ENCODE measurements at regions not wholly inside any gene's neighbourhood (a gene's known extent, or its start where the extent isn't known, plus 50 kb on each side); places are given as distances from the start of the nearest gene placed in this dataset.

DNA sequence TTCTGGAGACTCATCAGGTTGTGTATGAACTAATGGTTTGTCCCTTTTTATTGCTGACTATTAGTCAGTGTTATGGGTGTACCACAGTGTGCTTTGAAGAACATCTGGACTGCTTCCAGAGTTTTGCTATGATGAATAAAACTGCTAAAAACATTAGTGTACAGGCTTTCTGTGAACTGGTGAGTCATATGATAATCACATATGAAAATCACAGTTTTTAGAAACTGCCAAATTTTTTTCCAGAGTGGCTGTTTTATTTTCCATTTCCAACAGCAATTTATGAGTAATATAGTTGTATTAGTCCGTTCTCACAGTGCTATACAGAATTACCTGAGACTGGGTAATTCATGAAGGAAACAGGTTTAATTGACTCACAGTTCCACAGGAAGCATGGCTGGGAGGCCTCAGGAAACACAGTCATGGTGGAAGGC is 281.2 kb upstream of the VSTM2A start:
- H3K79me1 ChIP-seq (replicated peaks; ENCODE audit: low read length, poor library complexity, severe bottlenecking), result no peaks in the 10 kb centered on the region
- no peak overlapping the region for H3K23ac ChIP-seq (ENCODE audit: low read length in 2 of 2)
- no peak overlapping the region for H2BK12ac ChIP-seq (ENCODE audit: low read length in 2 of 2)
- H3K9me3 ChIP-seq (ENCODE audit: control insufficient read depth, low read length), result no peaks in the 10 kb centered on the region
- no peak overlapping the region for H2BK15ac ChIP-seq (ENCODE audit: low read depth, poor library complexity, severe bottlenecking)
- no peak overlapping the region for H2AFZ ChIP-seq (ENCODE audit: low read depth, low read length)
- no peak overlapping the region for H3K14ac ChIP-seq (ENCODE audit: low read length in 2 of 2)
- H3K4me2 ChIP-seq (ENCODE audit: low read length, poor library complexity, severe bottlenecking), result no peak overlapping the region
- H3K4me3 ChIP-seq (ENCODE audit: insufficient read depth in 1 of 2, low read depth in 1 of 2, low read length in 2 of 2), result no peak overlapping the region
- H4K8ac ChIP-seq (ENCODE audit: low read length), result no peak overlapping the region
- 60% methylated on average over 1 of the region's 1 CpG for WGBS
- no peak overlapping the region for H3K9ac ChIP-seq (ENCODE audit: low read length)
- no peak overlapping the region for H2BK120ac ChIP-seq (ENCODE audit: low read depth, low read length)
- H3K18ac ChIP-seq (ENCODE audit: low read depth in 1 of 2, low read length in 2 of 2), result no peak overlapping the region
- H2AK5ac ChIP-seq (ENCODE audit: low read length, severe bottlenecking), result no peak overlapping the region
- no peaks in the 10 kb centered on the region for H3K4me1 ChIP-seq (ENCODE audit: control insufficient read depth, insufficient read depth, low read depth, low read length)
- H3K36me3 ChIP-seq (ENCODE audit: control insufficient read depth in 1 of 2, insufficient read depth in 2 of 2, low read depth in 1 of 2, low read length in 2 of 2), result no peaks in the 10 kb centered on the region
- H3K27me3 ChIP-seq (ENCODE audit: control insufficient read depth in 1 of 2, insufficient read depth in 1 of 2, low read length in 2 of 2), result no peaks in the 10 kb centered on the region
- H3K27ac ChIP-seq (ENCODE audit: low read length, poor library complexity, severe bottlenecking), result no peak overlapping the region
- H3K4ac ChIP-seq (ENCODE audit: low read depth in 1 of 2, low read length in 2 of 2), result no peak overlapping the region
- no peak for DNase-seq
- no peak overlapping the region for H2BK5ac ChIP-seq (ENCODE audit: low read depth, low read length, poor library complexity, severe bottlenecking)
- no peak overlapping the region for H4K91ac ChIP-seq (ENCODE audit: low read length)

DNA sequence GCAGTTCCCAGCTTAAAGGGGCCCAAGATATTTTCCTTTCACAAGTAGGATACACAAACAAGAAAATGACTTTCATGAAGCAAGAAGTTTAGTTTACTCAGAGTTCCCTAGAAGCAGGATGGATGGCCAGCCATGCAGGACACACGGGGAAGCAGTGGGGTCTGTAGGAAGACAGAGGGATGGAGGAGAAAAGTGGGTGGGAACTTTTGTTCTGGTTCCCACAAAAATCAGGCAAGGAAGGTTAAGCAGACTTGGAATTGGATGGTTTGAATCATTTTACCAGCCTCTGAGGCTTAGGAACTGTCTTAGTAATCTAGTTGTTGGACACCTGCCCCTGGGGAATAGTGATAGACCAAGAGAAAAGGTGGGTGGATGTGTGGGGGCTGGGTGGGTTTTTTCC is 263.3 kb upstream of the VSTM2A start:
- H3K27ac ChIP-seq (ENCODE audit: low read length, poor library complexity, severe bottlenecking), result no peak overlapping the region
- H2BK120ac ChIP-seq (ENCODE audit: low read depth, low read length), result no peak overlapping the region
- WGBS, result 49% methylated on average over 1 of the region's 1 CpG
- H3K18ac ChIP-seq (ENCODE audit: low read depth in 1 of 2, low read length in 2 of 2), result no peak overlapping the region
- no peak overlapping the region for H3K14ac ChIP-seq (ENCODE audit: low read length in 2 of 2)
- H2BK12ac ChIP-seq (ENCODE audit: low read length in 2 of 2), result no peak overlapping the region
- no peak overlapping the region for H3K9ac ChIP-seq (ENCODE audit: low read length)
- H3K4ac ChIP-seq (ENCODE audit: low read depth in 1 of 2, low read length in 2 of 2), result no peak overlapping the region
- H2AK5ac ChIP-seq (ENCODE audit: low read length, severe bottlenecking), result no peak overlapping the region
- H3K36me3 ChIP-seq (ENCODE audit: control insufficient read depth in 1 of 2, insufficient read depth in 2 of 2, low read depth in 1 of 2, low read length in 2 of 2), result no peaks in the 10 kb centered on the region
- no peak overlapping the region for H4K91ac ChIP-seq (ENCODE audit: low read length)
- H3K4me2 ChIP-seq (ENCODE audit: low read length, poor library complexity, severe bottlenecking), result no peak overlapping the region
- no peaks in the 10 kb centered on the region for H3K79me1 ChIP-seq (replicated peaks; ENCODE audit: low read length, poor library complexity, severe bottlenecking)
- no peak overlapping the region for H4K8ac ChIP-seq (ENCODE audit: low read length)
- H3K27me3 ChIP-seq (ENCODE audit: control insufficient read depth in 1 of 2, insufficient read depth in 1 of 2, low read length in 2 of 2), result no peaks in the 10 kb centered on the region
- no peak overlapping the region for H2BK15ac ChIP-seq (ENCODE audit: low read depth, poor library complexity, severe bottlenecking)
- no peak overlapping the region for H2AFZ ChIP-seq (ENCODE audit: low read depth, low read length)
- H3K9me3 ChIP-seq (ENCODE audit: control insufficient read depth, low read length), result peaks cover 43% of the 10 kb centered on the region
- H2BK5ac ChIP-seq (ENCODE audit: low read depth, low read length, poor library complexity, severe bottlenecking), result no peak overlapping the region
- H3K23ac ChIP-seq (ENCODE audit: low read length in 2 of 2), result no peak overlapping the region
- no peak overlapping the region for H3K4me3 ChIP-seq (ENCODE audit: insufficient read depth in 1 of 2, low read depth in 1 of 2, low read length in 2 of 2)
- H3K4me1 ChIP-seq (ENCODE audit: control insufficient read depth, insufficient read depth, low read depth, low read length), result no peaks in the 10 kb centered on the region
- no peak for DNase-seq

DNA sequence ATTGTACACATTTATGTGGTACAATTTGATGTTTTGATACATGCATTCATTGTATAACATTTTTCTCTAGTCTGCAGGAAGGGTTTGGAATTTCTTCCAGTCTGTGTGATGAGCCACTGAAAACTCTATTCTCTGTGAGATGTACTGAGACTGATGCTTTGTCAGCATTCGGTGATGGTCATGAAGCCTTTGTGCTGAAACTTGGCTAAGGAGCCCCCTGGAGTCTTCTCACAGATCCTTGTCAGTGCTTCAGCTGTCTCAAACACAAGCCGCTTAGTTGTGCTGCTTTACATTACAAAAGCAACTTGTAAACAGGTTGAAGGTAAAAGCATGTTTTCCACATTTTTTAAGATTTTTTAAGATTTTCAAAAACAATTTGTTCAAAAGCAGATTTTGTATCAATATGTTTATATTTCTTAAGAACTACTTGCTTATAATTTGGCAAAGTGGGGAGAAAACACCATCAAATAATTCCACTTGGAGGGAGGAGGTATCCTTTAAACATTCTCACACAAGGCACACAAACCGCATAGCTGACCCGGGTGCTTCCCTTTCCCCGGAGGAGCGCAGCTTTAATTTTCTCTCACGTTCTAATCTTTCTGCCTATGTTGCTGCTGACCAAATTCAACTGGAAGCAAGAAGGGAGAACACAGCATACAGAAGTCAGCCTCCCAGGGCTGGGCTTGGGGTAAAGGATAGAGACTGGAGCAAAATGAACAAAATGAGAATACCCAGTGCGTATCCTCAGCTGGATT is 249.8 kb upstream of the VSTM2A start:
- Histone ChIP-seq H3K4me3 (ENCODE audit: insufficient read depth in 1 of 2, low read depth in 1 of 2, low read length in 2 of 2) (no peak overlapping the region), H4K91ac (ENCODE audit: low read length) (no peak overlapping the region), H3K18ac (ENCODE audit: low read depth in 1 of 2, low read length in 2 of 2) (no peak overlapping the region), H3K27me3 (ENCODE audit: control insufficient read depth in 1 of 2, insufficient read depth in 1 of 2, low read length in 2 of 2) (no peaks in the 10 kb centered on the region), H3K9me3 (ENCODE audit: control insufficient read depth, low read length) (peaks cover 26% of the 10 kb centered on the region), H2AFZ (ENCODE audit: low read depth, low read length) (no peak overlapping the region), H3K27ac (ENCODE audit: low read length, poor library complexity, severe bottlenecking) (no peak overlapping the region), H3K4me1 (ENCODE audit: control insufficient read depth, insufficient read depth, low read depth, low read length) (no peaks in the 10 kb centered on the region), H3K9ac (ENCODE audit: low read length) (no peak overlapping the region), H4K8ac (ENCODE audit: low read length) (no peak overlapping the region), H3K79me1 (replicated peaks; ENCODE audit: low read length, poor library complexity, severe bottlenecking) (no peaks in the 10 kb centered on the region), H3K4ac (ENCODE audit: low read depth in 1 of 2, low read length in 2 of 2) (no peak overlapping the region), H2BK120ac (ENCODE audit: low read depth, low read length) (no peak overlapping the region), H2BK5ac (ENCODE audit: low read depth, low read length, poor library complexity, severe bottlenecking) (no peak overlapping the region), H3K4me2 (ENCODE audit: low read length, poor library complexity, severe bottlenecking) (no peak overlapping the region), H2AK5ac (ENCODE audit: low read length, severe bottlenecking) (no peak overlapping the region), H3K14ac (ENCODE audit: low read length in 2 of 2) (no peak overlapping the region), H3K36me3 (ENCODE audit: control insufficient read depth in 1 of 2, insufficient read depth in 2 of 2, low read depth in 1 of 2, low read length in 2 of 2) (no peaks in the 10 kb centered on the region), H3K23ac (ENCODE audit: low read length in 2 of 2) (no peak overlapping the region), H2BK12ac (ENCODE audit: low read length in 2 of 2) (no peak overlapping the region), H2BK15ac (ENCODE audit: low read depth, poor library complexity, severe bottlenecking) (no peak overlapping the region)
- DNase-seq, result no peak
- WGBS, result 26% methylated on average over 7 of the region's 8 CpGs

DNA sequence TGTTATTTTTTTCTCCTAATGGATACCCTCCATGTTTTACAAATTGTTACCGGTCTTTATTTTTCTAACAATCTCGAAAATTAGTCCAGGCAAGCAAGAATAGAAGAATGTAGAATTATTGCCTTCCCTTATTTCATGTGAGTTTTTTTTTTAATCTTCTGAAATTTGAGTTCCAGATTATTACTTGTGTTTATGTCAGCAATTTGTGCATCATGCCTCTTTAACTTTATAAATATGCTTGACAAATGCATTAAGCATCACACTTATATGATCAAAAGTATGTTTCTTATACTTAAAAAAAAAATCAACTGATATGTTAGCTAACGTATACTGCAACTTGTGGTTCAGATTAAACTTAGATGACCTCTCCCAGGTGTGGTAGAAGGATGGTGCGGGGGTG is 242.7 kb upstream of the VSTM2A start:
- Histone ChIP-seq H3K4me3 (ENCODE audit: insufficient read depth in 1 of 2, low read depth in 1 of 2, low read length in 2 of 2) (no peak overlapping the region), H3K4ac (ENCODE audit: low read depth in 1 of 2, low read length in 2 of 2) (no peak overlapping the region), H2BK15ac (ENCODE audit: low read depth, poor library complexity, severe bottlenecking) (no peak overlapping the region), H2BK5ac (ENCODE audit: low read depth, low read length, poor library complexity, severe bottlenecking) (no peak overlapping the region), H3K9me3 (ENCODE audit: control insufficient read depth, low read length) (peaks cover 6% of the 10 kb centered on the region), H4K8ac (ENCODE audit: low read length) (no peak overlapping the region), H3K36me3 (ENCODE audit: control insufficient read depth in 1 of 2, insufficient read depth in 2 of 2, low read depth in 1 of 2, low read length in 2 of 2) (no peaks in the 10 kb centered on the region), H3K18ac (ENCODE audit: low read depth in 1 of 2, low read length in 2 of 2) (no peak overlapping the region), H2AK5ac (ENCODE audit: low read length, severe bottlenecking) (no peak overlapping the region), H2BK120ac (ENCODE audit: low read depth, low read length) (no peak overlapping the region), H3K4me2 (ENCODE audit: low read length, poor library complexity, severe bottlenecking) (no peak overlapping the region), H3K27ac (ENCODE audit: low read length, poor library complexity, severe bottlenecking) (no peak overlapping the region), H3K79me1 (replicated peaks; ENCODE audit: low read length, poor library complexity, severe bottlenecking) (no peaks in the 10 kb centered on the region), H4K91ac (ENCODE audit: low read length) (no peak overlapping the region), H3K27me3 (ENCODE audit: control insufficient read depth in 1 of 2, insufficient read depth in 1 of 2, low read length in 2 of 2) (no peaks in the 10 kb centered on the region), H2AFZ (ENCODE audit: low read depth, low read length) (no peak overlapping the region), H3K23ac (ENCODE audit: low read length in 2 of 2) (no peak overlapping the region), H3K9ac (ENCODE audit: low read length) (no peak overlapping the region), H2BK12ac (ENCODE audit: low read length in 2 of 2) (no peak overlapping the region), H3K4me1 (ENCODE audit: control insufficient read depth, insufficient read depth, low read depth, low read length) (no peaks in the 10 kb centered on the region), H3K14ac (ENCODE audit: low read length in 2 of 2) (no peak overlapping the region)
- DNase-seq, result no peak
- WGBS, result 77% methylated on average over 2 of the region's 4 CpGs

All from mesenchymal stem cell (in vitro differentiated cells and primary cell).